Astrocyte of the cerebellum (primary cell): ENCODE measurements at regions not wholly inside any gene's neighbourhood (a gene's known extent, or its start where the extent isn't known, plus 50 kb on each side); places are given as distances from the start of the nearest gene placed in this dataset.
A peak's percentile ranks its signal among the peaks of the same experiment; 100 is the strongest.

Source experiments
- DNase-seq: peaks from one replicate; pipeline ENCODE4 v3.0.0-alpha.2; 2011; ENCODE audit warnings: low read depth
- H3K4me3 ChIP-seq: 2 replicates; pipeline ENCODE4 v1.5.1; 2011; ENCODE audit warnings: mild to moderate bottlenecking, low read depth, low read length, moderate library complexity
- in situ Hi-C: cut with HindIII; loops from 2 replicates; pipeline ENCODE4 v1.10.0; 2017; ENCODE audit warnings: low sequenced_read_pairs
- TF ChIP-seq, protein P1 (sequence below): IDR thresholded peaks from 2 replicates; pipeline ENCODE4 v1.5.1; 2012; ENCODE audit warnings: low read length, low read depth, moderate library complexity, mild to moderate bottlenecking; ENCODE audit errors: missing control alignments

DNA sequence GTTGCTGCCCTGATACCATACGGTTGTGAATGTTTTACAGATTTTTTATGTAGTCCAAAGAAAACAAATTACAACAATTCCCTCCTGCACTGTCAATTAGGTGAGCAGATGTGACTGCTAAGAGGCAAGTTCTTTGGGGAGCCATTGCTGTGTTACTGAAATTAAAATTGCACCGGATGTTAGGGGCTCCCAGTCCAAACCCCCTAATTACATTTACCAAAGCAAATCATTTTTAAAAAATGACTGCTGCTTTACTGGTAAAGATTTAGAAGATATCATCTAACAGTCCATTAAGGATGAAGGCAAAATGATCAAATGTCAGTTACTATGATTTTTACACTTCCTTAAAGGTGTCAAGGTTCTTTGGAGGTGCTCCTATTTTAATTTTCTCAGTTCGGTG, 70.1 kb upstream of the CSRP2 start:
- TF ChIP-seq, protein P1, sequence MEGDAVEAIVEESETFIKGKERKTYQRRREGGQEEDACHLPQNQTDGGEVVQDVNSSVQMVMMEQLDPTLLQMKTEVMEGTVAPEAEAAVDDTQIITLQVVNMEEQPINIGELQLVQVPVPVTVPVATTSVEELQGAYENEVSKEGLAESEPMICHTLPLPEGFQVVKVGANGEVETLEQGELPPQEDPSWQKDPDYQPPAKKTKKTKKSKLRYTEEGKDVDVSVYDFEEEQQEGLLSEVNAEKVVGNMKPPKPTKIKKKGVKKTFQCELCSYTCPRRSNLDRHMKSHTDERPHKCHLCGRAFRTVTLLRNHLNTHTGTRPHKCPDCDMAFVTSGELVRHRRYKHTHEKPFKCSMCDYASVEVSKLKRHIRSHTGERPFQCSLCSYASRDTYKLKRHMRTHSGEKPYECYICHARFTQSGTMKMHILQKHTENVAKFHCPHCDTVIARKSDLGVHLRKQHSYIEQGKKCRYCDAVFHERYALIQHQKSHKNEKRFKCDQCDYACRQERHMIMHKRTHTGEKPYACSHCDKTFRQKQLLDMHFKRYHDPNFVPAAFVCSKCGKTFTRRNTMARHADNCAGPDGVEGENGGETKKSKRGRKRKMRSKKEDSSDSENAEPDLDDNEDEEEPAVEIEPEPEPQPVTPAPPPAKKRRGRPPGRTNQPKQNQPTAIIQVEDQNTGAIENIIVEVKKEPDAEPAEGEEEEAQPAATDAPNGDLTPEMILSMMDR = no peak
- no peak overlapping the region for H3K4me3 ChIP-seq
- in situ Hi-C loops = no loop called here
- no peak for DNase-seq

DNA sequence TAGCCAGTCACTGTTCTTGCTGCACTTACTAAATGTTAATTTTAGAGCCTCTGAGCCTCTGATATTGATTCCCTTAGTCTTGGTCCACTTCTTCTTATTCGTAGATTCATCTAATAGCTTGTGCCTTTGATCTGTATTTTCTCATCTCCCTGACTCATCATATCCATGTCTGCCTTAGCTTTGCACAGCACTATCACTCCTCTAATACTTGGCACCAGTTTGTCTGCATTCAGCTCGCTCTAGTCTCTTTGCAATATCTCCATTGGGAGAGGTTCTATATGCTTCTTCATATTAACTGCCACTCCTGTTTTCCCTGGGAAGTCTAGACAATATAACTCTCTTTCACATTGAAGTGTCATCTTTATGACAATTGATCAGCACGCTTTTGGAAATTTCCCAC, 68.5 kb upstream of the CSRP2 start:
- DNase-seq = no peak
- H3K4me3 ChIP-seq = no peak overlapping the region
- TF ChIP-seq, protein P1 = no peak
- in situ Hi-C loops = no loop called here

DNA sequence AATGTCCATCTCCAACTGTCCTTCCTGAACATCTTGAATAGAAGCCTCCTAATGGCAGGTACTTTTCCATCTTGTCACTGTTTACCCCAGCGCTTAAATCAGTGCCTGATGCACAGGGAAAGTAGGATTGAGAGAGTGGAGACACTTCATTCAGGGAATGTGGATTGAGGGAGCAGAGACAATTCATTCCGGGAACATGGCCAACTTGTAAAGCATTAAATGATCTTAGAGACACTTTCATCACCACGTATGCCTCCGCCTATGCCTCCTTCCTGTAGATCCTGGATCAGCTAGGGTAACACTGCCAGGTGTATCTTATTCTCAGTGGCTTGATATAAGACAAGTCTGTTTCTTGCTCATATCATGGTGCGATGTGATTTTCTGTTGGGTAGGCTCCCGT, 67.6 kb upstream of the CSRP2 start:
- TF ChIP-seq, protein P1 = no peak
- H3K4me3 ChIP-seq = no peak overlapping the region
- no peak for DNase-seq
- in situ Hi-C loops = no loop called here

DNA sequence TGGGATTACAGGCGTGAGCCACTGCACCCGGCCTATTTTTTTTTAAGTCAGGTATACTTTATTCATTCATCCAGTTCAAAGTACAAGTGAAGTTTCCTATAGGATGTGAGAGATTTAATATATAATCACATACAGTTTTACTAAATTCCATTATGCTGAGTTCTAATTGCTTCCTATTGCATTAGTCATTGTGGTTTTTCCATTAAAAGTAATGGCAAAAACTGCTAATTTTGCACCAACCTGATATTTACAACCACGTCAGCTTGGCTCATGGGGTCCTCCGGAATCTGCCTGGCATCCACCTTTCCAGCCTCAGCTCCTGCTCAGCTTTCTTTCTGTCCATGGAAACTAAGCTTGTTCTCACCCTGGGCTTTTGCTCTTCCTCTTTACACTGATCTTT, 67.0 kb upstream of the CSRP2 start:
- DNase-seq = peak; percentile 12
- no peak overlapping the region for H3K4me3 ChIP-seq
- TF ChIP-seq, protein P1 = no peak
- in situ Hi-C loops = no loop called here

DNA sequence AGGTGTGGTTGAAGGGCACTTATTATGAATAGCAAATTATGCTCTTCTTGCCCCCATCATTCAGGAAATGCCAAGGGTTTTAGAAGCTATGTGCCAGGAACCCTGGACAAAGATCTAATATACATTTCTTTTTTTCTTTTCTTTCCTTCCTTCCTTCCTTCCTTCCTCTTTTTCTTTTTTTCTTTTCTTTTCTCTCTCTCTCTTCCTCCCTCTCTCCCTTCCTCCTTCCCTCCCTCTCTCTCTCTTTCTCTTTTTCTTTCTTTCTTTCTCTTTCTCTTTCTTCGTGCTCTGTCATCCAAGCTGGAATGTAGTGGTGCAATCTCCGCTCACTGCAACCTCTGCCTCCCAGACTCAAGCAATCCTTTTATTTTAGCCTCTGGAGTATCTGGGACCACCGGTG, 66.1 kb upstream of the CSRP2 start:
- DNase-seq = no peak
- H3K4me3 ChIP-seq = no peak overlapping the region
- in situ Hi-C loops = no loop called here
- TF ChIP-seq, protein P1 = no peak

DNA sequence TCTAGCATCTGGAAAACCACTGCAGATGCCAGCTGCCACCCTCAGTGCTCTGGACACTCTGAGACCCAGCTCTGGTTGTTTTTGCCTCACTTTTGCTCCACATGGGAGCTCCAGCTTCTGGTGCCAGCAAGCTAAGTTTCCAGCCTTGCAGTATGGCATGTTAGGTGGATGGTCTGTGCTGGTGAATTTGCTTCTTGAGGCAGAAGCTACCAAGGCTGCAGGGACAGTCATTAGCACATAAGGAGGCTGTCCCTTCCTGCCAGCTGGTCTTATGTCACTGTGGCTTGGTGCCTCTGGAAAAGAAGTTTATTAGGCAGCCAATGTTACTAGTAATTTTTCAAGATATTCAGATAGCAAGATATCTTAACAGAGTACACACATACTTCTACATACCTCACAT, 64.2 kb upstream of the CSRP2 start:
- in situ Hi-C loops = no loop called here
- TF ChIP-seq, protein P1 = no peak
- DNase-seq = no peak
- no peak overlapping the region for H3K4me3 ChIP-seq

DNA sequence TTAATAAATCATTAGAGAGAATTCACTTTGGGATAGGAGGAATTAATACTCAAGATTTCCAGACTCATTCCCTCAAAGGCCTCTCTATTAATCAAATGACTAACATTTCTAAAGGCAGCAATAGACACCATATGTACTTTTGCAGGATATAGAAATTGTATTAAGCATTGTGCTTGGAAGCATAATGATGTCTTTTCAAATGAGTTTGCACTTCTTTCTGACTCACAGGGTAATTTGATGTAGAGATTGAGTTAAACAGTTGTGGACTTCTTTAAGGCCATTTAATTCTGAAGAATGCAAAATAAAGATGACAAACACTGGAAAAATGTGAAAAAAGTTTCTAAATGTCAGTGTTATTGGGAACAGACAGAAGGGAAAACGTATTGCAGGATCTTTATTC, 63.4 kb upstream of the CSRP2 start:
- no peak overlapping the region for H3K4me3 ChIP-seq
- TF ChIP-seq, protein P1 = no peak
- in situ Hi-C loops = no loop called here
- DNase-seq = no peak
